Mesenchymal stem cell (in vitro differentiated cells and primary cell): ENCODE measurements at regions not wholly inside any gene's neighbourhood (a gene's known extent, or its start where the extent isn't known, plus 50 kb on each side); places are given as distances from the start of the nearest gene placed in this dataset.

Experiments
- DNase-seq: peaks from one replicate; pipeline ENCODE4 v3.0.0-alpha.2; 2013
- H2AFZ ChIP-seq: one replicate; pipeline ENCODE4 v1.6.1; 2013; ENCODE audit warnings: low read depth, mild to moderate bottlenecking, control low read depth, inconsistent platforms, low read length, moderate library complexity
- H2AK5ac ChIP-seq: 2 replicates; pipeline ENCODE4 v1.6.1; 2013; ENCODE audit warnings: low read length, moderate library complexity, mild to moderate bottlenecking, inconsistent platforms; ENCODE audit not compliant: severe bottlenecking
- H2BK120ac ChIP-seq: one replicate; pipeline ENCODE4 v1.6.1; 2013; ENCODE audit warnings: low read depth, mild to moderate bottlenecking, inconsistent platforms, low read length, moderate library complexity
- H2BK12ac ChIP-seq, 2 experiments: one replicate each; pipeline ENCODE4 v1.6.1; 2013; ENCODE audit warnings: inconsistent platforms in 2 of 2, low read length in 2 of 2, mild to moderate bottlenecking in 2 of 2, moderate library complexity in 2 of 2, control low read depth in 1 of 2
- H2BK15ac ChIP-seq: one replicate; pipeline ENCODE4 v1.6.1; 2013; ENCODE audit warnings: mild to moderate bottlenecking, low read depth, inconsistent platforms; ENCODE audit not compliant: poor library complexity, severe bottlenecking
- H2BK5ac ChIP-seq: 2 replicates; pipeline ENCODE4 v1.6.1; 2013; ENCODE audit warnings: low read depth, mild to moderate bottlenecking, low read length, control low read depth, inconsistent platforms; ENCODE audit not compliant: poor library complexity, severe bottlenecking
- H3K14ac ChIP-seq, 2 experiments: one replicate each; pipeline ENCODE4 v1.6.1; 2013; ENCODE audit warnings: inconsistent platforms in 2 of 2, low read length in 2 of 2, control low read depth in 1 of 2, mild to moderate bottlenecking in 1 of 2, moderate library complexity in 1 of 2
- H3K18ac ChIP-seq, 2 experiments: one replicate each; pipeline ENCODE4 v1.6.1; 2013; ENCODE audit warnings: inconsistent platforms in 2 of 2, low read length in 2 of 2, control low read depth in 1 of 2, low read depth in 1 of 2, mild to moderate bottlenecking in 1 of 2
- H3K23ac ChIP-seq, 2 experiments: one replicate each; pipeline ENCODE4 v1.6.1; 2013; ENCODE audit warnings: inconsistent platforms in 2 of 2, low read length in 2 of 2, mild to moderate bottlenecking in 2 of 2, moderate library complexity in 2 of 2, control low read depth in 1 of 2
- H3K27ac ChIP-seq: 2 replicates; pipeline ENCODE4 v1.5.1; 2013; ENCODE audit warnings: mild to moderate bottlenecking, moderate library complexity, low read length, control low read depth, inconsistent platforms; ENCODE audit not compliant: poor library complexity, severe bottlenecking
- H3K27me3 ChIP-seq, 2 experiments: 2 replicates each; pipeline versions ENCODE4 v1.6.1 to v1.7.0; 2013; ENCODE audit warnings: low read length in 2 of 2, mild to moderate bottlenecking in 2 of 2, moderate library complexity in 2 of 2, control low read depth in 1 of 2, inconsistent platforms in 1 of 2; ENCODE audit not compliant: control insufficient read depth in 1 of 2, insufficient read depth in 1 of 2
- H3K36me3 ChIP-seq, 2 experiments: 2 replicates each; pipeline versions ENCODE4 v1.6.1 to v1.7.0; 2013; ENCODE audit warnings: low read length in 2 of 2, control low read depth in 1 of 2, inconsistent platforms in 1 of 2, low read depth in 1 of 2, mild to moderate bottlenecking in 1 of 2; ENCODE audit not compliant: insufficient read depth in 2 of 2, control insufficient read depth in 1 of 2
- H3K4ac ChIP-seq, 2 experiments: one replicate each; pipeline ENCODE4 v1.6.1; 2013; ENCODE audit warnings: inconsistent platforms in 2 of 2, low read length in 2 of 2, mild to moderate bottlenecking in 2 of 2, moderate library complexity in 2 of 2, control low read depth in 1 of 2, low read depth in 1 of 2
- H3K4me1 ChIP-seq: 2 replicates; pipeline ENCODE4 v1.6.1; 2013; ENCODE audit warnings: low read depth, low read length, control low read depth; ENCODE audit not compliant: control insufficient read depth, insufficient read depth
- H3K4me2 ChIP-seq: 2 replicates; pipeline ENCODE4 v1.6.1; 2013; ENCODE audit warnings: low read length, mild to moderate bottlenecking, inconsistent platforms; ENCODE audit not compliant: poor library complexity, severe bottlenecking
- H3K4me3 ChIP-seq, 2 experiments: 2 replicates each; pipeline versions ENCODE4 v1.5.1 to v1.7.0; 2013; ENCODE audit warnings: low read length in 2 of 2, mild to moderate bottlenecking in 2 of 2, control low read depth in 1 of 2, low read depth in 1 of 2; ENCODE audit not compliant: insufficient read depth in 1 of 2
- H3K79me1 ChIP-seq: replicated peaks from 2 replicates; pipeline ENCODE4 v1.6.1; 2013; ENCODE audit warnings: mild to moderate bottlenecking, control low read depth, low read length, inconsistent platforms; ENCODE audit not compliant: poor library complexity, severe bottlenecking
- H3K9ac ChIP-seq: 2 replicates; pipeline ENCODE4 v1.7.0; 2013; ENCODE audit warnings: mild to moderate bottlenecking, low read length, moderate library complexity
- H3K9me3 ChIP-seq: 2 replicates; pipeline ENCODE4 v1.7.0; 2013; ENCODE audit warnings: mild to moderate bottlenecking, low read length; ENCODE audit not compliant: control insufficient read depth
- H4K8ac ChIP-seq: one replicate; pipeline ENCODE4 v1.6.1; 2013; ENCODE audit warnings: inconsistent platforms, mild to moderate bottlenecking, low read length, moderate library complexity
- H4K91ac ChIP-seq: one replicate; pipeline ENCODE4 v1.6.1; 2013; ENCODE audit warnings: mild to moderate bottlenecking, low read length, inconsistent platforms
- WGBS: methylation state at CpG from one replicate; pipeline ENCODE4 v1.1.7; 2013; ENCODE audit warnings: mixed read lengths; 5-methylcytosine and 5-hydroxymethylcytosine counted together

- no peak overlapping the region for H2BK5ac ChIP-seq
- no peak overlapping the region for H2AFZ ChIP-seq
- H2AK5ac ChIP-seq = no peak overlapping the region
- no peak overlapping the region for H3K14ac ChIP-seq
- no peak overlapping the region for H4K8ac ChIP-seq
- no peaks in the 10 kb centered on the region for H3K4me1 ChIP-seq
- H3K27me3 ChIP-seq = no peaks in the 10 kb centered on the region
- no peak overlapping the region for H2BK120ac ChIP-seq
- no peak overlapping the region for H2BK15ac ChIP-seq
- H3K79me1 ChIP-seq = no peaks in the 10 kb centered on the region
- WGBS = 60% methylated on average over 20 of the region's 20 CpGs
- H3K4me2 ChIP-seq = no peak overlapping the region
- no peak overlapping the region for H3K4me3 ChIP-seq
- H3K9me3 ChIP-seq = no peaks in the 10 kb centered on the region
- no peak for DNase-seq
- no peak overlapping the region for H2BK12ac ChIP-seq
- H3K9ac ChIP-seq = no peak overlapping the region
- no peak overlapping the region for H3K27ac ChIP-seq
- no peak overlapping the region for H3K18ac ChIP-seq
- H3K36me3 ChIP-seq = no peaks in the 10 kb centered on the region
- no peak overlapping the region for H3K23ac ChIP-seq
- H4K91ac ChIP-seq = no peak overlapping the region
- H3K4ac ChIP-seq = no peak overlapping the region
Observed at GRCh38 chr7:159197066-159197975, 52.7 kb upstream of the VIPR2 start.

DNA sequence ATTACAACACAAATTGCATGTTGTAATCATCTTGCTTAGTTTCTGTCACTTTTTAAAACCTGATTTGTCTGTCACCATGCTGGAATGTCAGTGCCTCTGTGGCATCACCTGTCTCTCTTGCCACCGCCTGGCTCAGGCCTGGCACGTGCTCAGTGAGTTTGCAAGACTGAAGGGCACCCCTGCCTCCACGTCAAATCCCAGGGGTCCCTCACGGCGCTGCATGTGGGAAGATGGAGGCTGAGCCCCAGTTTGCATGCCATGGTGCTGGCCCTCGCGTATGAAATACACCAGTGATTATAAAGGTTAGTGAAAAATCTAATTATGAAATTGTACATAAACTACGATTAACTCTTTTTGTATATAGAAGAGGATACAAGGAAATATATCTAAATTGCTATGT, 51.9 kb upstream of the VIPR2 start:
- H4K91ac ChIP-seq = no peak overlapping the region
- H3K4me1 ChIP-seq = no peaks in the 10 kb centered on the region
- WGBS = 80% methylated on average over 5 of the region's 8 CpGs

GRCh38 chr7:159195946-159196345, 51.3 kb upstream of the VIPR2 start:
- no peak overlapping the region for H4K91ac ChIP-seq
- WGBS = 42% methylated on average over 4 of the region's 5 CpGs
- H2AFZ ChIP-seq = no peak overlapping the region
- no peaks in the 10 kb centered on the region for H3K9me3 ChIP-seq
- no peak overlapping the region for H4K8ac ChIP-seq
- no peaks in the 10 kb centered on the region for H3K4me1 ChIP-seq
- peaks cover 0 to 2% of the 10 kb centered on the region in 2 experiments for H3K27me3 ChIP-seq
- H2BK5ac ChIP-seq = no peak overlapping the region
- H3K79me1 ChIP-seq = no peaks in the 10 kb centered on the region
- H2BK12ac ChIP-seq = no peak overlapping the region
- H3K36me3 ChIP-seq = no peaks in the 10 kb centered on the region
- no peak overlapping the region for H3K4me2 ChIP-seq
- no peak overlapping the region for H3K14ac ChIP-seq
- H3K18ac ChIP-seq = no peak overlapping the region
- no peak overlapping the region for H3K27ac ChIP-seq
- no peak overlapping the region for H3K9ac ChIP-seq
- no peak overlapping the region for H3K23ac ChIP-seq
- H2AK5ac ChIP-seq = no peak overlapping the region
- H3K4ac ChIP-seq = no peak overlapping the region
- H3K4me3 ChIP-seq = no peak overlapping the region
- DNase-seq = no peak
- no peak overlapping the region for H2BK120ac ChIP-seq
- no peak overlapping the region for H2BK15ac ChIP-seq

More for the DNA sequence above, 51.9 kb upstream of the VIPR2 start:
- no peaks in the 10 kb centered on the region for H3K9me3 ChIP-seq
- H3K23ac ChIP-seq = no peak overlapping the region
- no peak overlapping the region for H3K9ac ChIP-seq
- no peak overlapping the region for H2BK120ac ChIP-seq
- no peak overlapping the region for H3K27ac ChIP-seq
- H2AK5ac ChIP-seq = no peak overlapping the region
- H3K36me3 ChIP-seq = no peaks in the 10 kb centered on the region
- no peak overlapping the region for H3K4ac ChIP-seq
- DNase-seq = no peak
- no peak overlapping the region for H3K14ac ChIP-seq
- H3K4me2 ChIP-seq = no peak overlapping the region
- H4K8ac ChIP-seq = no peak overlapping the region
- H2BK5ac ChIP-seq = no peak overlapping the region
- no peaks in the 10 kb centered on the region for H3K79me1 ChIP-seq
- no peak overlapping the region for H3K4me3 ChIP-seq
- H2BK12ac ChIP-seq = no peak overlapping the region
- no peak overlapping the region for H2BK15ac ChIP-seq
- H3K18ac ChIP-seq = no peak overlapping the region
- H3K27me3 ChIP-seq = no peaks in the 10 kb centered on the region
- H2AFZ ChIP-seq = no peak overlapping the region
